Endothelial cell of umbilical vein (primary cell): ENCODE measurements at regions not wholly inside any gene's neighbourhood (a gene's known extent, or its start where the extent isn't known, plus 50 kb on each side); places are given as distances from the start of the nearest gene placed in this dataset.

Experiments used
- BruUV-seq: library from RNA; stranded (reverse); fragments of 400-500 nt; replicated peaks from 2 replicates; lab custom pipeline; 2021; lab: Mats Ljungman, UMichigan
- CTCF ChIA-PET: fragments of 300-600, 350-600 bp; sonication (Branson Sonifier 250); formaldehyde crosslinking; loops from one replicate; lab custom pipeline; 2021; ENCODE audit warnings: antibody characterized with exemption, inconsistent platforms; lab: Charles Lee
- POLR2A ChIA-PET: fragments of 300-600, 350-600 bp; sonication (Branson Sonifier 250); formaldehyde crosslinking; loops from one replicate; lab custom pipeline; 2021; ENCODE audit warnings: antibody characterized with exemption, inconsistent platforms; lab: Charles Lee
- DNase-seq: peaks from one replicate; pipeline ENCODE4 v3.0.0-alpha.2; 2011; ENCODE audit warnings: low read depth, low spot score
- FAIRE-seq: peaks from 2 replicates; lab custom pipeline; 2011; peaks lifted over from hg19 to GRCh38; lab: Jason Lieb, UNC
- H2AFZ ChIP-seq: 2 replicates; pipeline ENCODE4 v1.6.0; 2012; ENCODE audit warnings: low read depth, low read length, control low read depth, inconsistent platforms
- H3K27ac ChIP-seq: 2 replicates; pipeline ENCODE4 v1.5.1; 2011; ENCODE audit warnings: low read depth, mild to moderate bottlenecking, control low read depth, low read length, moderate library complexity; ENCODE audit not compliant: insufficient read depth
- H3K27me3 ChIP-seq, 2 experiments: 2 replicates each; pipeline versions ENCODE4 v1.6.0 to v1.6.1; 2011; ENCODE audit warnings: low read length in 2 of 2, mixed read lengths in 1 of 2; ENCODE audit not compliant: control insufficient read depth in 2 of 2, insufficient read depth in 2 of 2
- H3K36me3 ChIP-seq, 2 experiments: 2 replicates in 1 of 2; 3 replicates in 1 of 2; pipeline ENCODE4 v1.5.1; 2011; ENCODE audit warnings: low read length in 2 of 2, mild to moderate bottlenecking in 1 of 2, moderate library complexity in 1 of 2; ENCODE audit not compliant: control insufficient read depth in 2 of 2, insufficient read depth in 2 of 2; ENCODE audit errors: extremely low read depth in 1 of 2
- H3K4me1 ChIP-seq: 3 replicates; pipeline ENCODE4 v1.5.1; 2011; ENCODE audit warnings: mild to moderate bottlenecking, low read length; ENCODE audit not compliant: control insufficient read depth, insufficient read depth; ENCODE audit errors: extremely low read depth
- H3K4me2 ChIP-seq: 2 replicates; pipeline ENCODE4 v1.6.1; 2011; ENCODE audit warnings: low read length, control low read depth, mixed read lengths; ENCODE audit not compliant: insufficient read depth
- H3K4me3 ChIP-seq, 3 experiments: fragments of 200-600 bp in 1 of 3; sonication (generic), shearing (Covaris generic) in 1 of 3; replicated peaks in 1 of 3; 2 replicates each; pipeline ENCODE4 v1.5.1; 2011 to 2016; ENCODE audit warnings: control low read depth in 3 of 3, low read length in 3 of 3, mild to moderate bottlenecking in 2 of 3, inconsistent platforms in 1 of 3, low read depth in 1 of 3, moderate library complexity in 1 of 3; ENCODE audit not compliant: insufficient read depth in 1 of 3
- H3K79me2 ChIP-seq: 2 replicates; pipeline ENCODE4 v1.6.0; 2012; ENCODE audit warnings: low read length, inconsistent platforms; ENCODE audit not compliant: control insufficient read depth, insufficient read depth
- H3K9ac ChIP-seq: replicated peaks from 2 replicates; pipeline ENCODE3; 2011; ENCODE audit warnings: low read length, control low read depth; ENCODE audit not compliant: insufficient read depth; ENCODE audit errors: extremely low read depth
- H3K9me1 ChIP-seq: replicated peaks from 3 replicates; pipeline ENCODE4 v1.6.0; 2011; ENCODE audit warnings: mild to moderate bottlenecking, low read length; ENCODE audit not compliant: control insufficient read depth, insufficient read depth; ENCODE audit errors: extremely low read depth
- H3K9me3 ChIP-seq: replicated peaks from 2 replicates; pipeline ENCODE4 v1.5.1; 2012; ENCODE audit warnings: low read length, inconsistent platforms; ENCODE audit not compliant: control insufficient read depth, insufficient read depth
- H4K20me1 ChIP-seq: replicated peaks from 2 replicates; pipeline ENCODE3; 2011; ENCODE audit warnings: mild to moderate bottlenecking, low read length; ENCODE audit not compliant: control insufficient read depth, insufficient read depth; ENCODE audit errors: extremely low read depth
- EZH2 ChIP-seq: IDR thresholded peaks from 2 replicates; pipeline ENCODE4 v1.6.1; 2012; ENCODE audit warnings: borderline replicate concordance, low read depth, mild to moderate bottlenecking, moderate library complexity, low read length, inconsistent platforms; ENCODE audit not compliant: severe bottlenecking
- FOS ChIP-seq: IDR thresholded peaks from 2 replicates; pipeline ENCODE4 v1.6.1; 2011; ENCODE audit warnings: mild to moderate bottlenecking, low read length, moderate library complexity, borderline replicate concordance; ENCODE audit not compliant: insufficient read depth
- GATA2 ChIP-seq: IDR thresholded peaks from 2 replicates; pipeline ENCODE4 v1.7.0; 2011; ENCODE audit warnings: low read depth, mild to moderate bottlenecking, moderate library complexity, mixed read lengths, low read length; ENCODE audit not compliant: insufficient read length, insufficient read depth
- JUN ChIP-seq: IDR thresholded peaks from 2 replicates; pipeline ENCODE4 v1.6.1; 2011; ENCODE audit warnings: borderline replicate concordance, low read depth; ENCODE audit not compliant: insufficient read length, insufficient read depth
- MYC ChIP-seq: IDR thresholded peaks from one replicate; pipeline ENCODE4 v1.6.1; 2011; ENCODE audit warnings: mild to moderate bottlenecking, low read depth, low read length
- POLR2A ChIP-seq: IDR thresholded peaks from 2 replicates; pipeline ENCODE4 v1.6.1; 2012; ENCODE audit warnings: low read depth, mild to moderate bottlenecking, control low read depth, low read length
- POLR2AphosphoS5 ChIP-seq: IDR thresholded peaks from 2 replicates; pipeline ENCODE4 v1.6.1; 2012; ENCODE audit warnings: low read depth, mild to moderate bottlenecking, control low read depth, low read length, moderate library complexity; ENCODE audit not compliant: insufficient read depth
- dilution Hi-C: fragments of 300-500 bp; cut with MboI; formaldehyde crosslinking; loops from one replicate; pipeline ENCODE4 v1.15.0; 2019; ENCODE audit warnings: low sequenced_read_pairs; ENCODE audit not compliant: extremely low pct_ligation_motif_present
- intact Hi-C: fragments of 100-400 bp; cut with micrococcal nuclease; formaldehyde crosslinking; loops from one replicate; pipeline ENCODE4 v1.10.0; 2022
- TF ChIP-seq, protein P1 (sequence below), 2 donors: IDR thresholded peaks; 1 replicate in 1 of 2; 2 replicates in 1 of 2; pipeline ENCODE4 v1.5.1; 2011; ENCODE audit warnings: low read length in 2 of 2, mild to moderate bottlenecking in 2 of 2, moderate library complexity in 2 of 2, control low read depth in 1 of 2, inconsistent platforms in 1 of 2, low read depth in 1 of 2; ENCODE audit not compliant: insufficient read depth in 1 of 2; ENCODE audit errors: extremely low read depth in 1 of 2
- TF ChIP-seq, protein P2 (sequence below): IDR thresholded peaks from 2 replicates; pipeline ENCODE4 v1.6.1; 2011; ENCODE audit not compliant: insufficient read depth, insufficient read length

GRCh38 chrX:42696536-42697124 is 81.3 kb downstream of the PPP1R2C start:
- H3K4me1 ChIP-seq, result no peaks in the 10 kb centered on the region
- no TSS peak for BruUV-seq
- H3K27me3 ChIP-seq, result no peaks in the 10 kb centered on the region
- TF ChIP-seq MYC, result no peak
- TF ChIP-seq, protein P1, sequence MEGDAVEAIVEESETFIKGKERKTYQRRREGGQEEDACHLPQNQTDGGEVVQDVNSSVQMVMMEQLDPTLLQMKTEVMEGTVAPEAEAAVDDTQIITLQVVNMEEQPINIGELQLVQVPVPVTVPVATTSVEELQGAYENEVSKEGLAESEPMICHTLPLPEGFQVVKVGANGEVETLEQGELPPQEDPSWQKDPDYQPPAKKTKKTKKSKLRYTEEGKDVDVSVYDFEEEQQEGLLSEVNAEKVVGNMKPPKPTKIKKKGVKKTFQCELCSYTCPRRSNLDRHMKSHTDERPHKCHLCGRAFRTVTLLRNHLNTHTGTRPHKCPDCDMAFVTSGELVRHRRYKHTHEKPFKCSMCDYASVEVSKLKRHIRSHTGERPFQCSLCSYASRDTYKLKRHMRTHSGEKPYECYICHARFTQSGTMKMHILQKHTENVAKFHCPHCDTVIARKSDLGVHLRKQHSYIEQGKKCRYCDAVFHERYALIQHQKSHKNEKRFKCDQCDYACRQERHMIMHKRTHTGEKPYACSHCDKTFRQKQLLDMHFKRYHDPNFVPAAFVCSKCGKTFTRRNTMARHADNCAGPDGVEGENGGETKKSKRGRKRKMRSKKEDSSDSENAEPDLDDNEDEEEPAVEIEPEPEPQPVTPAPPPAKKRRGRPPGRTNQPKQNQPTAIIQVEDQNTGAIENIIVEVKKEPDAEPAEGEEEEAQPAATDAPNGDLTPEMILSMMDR (IDR thresholded peaks at IDR 0.05; ENCODE audit: extremely low read depth in 1 of 2, insufficient read depth in 1 of 2, low read depth in 1 of 2, low read length in 2 of 2), result no peak
- TF ChIP-seq EZH2, result no peak
- TF ChIP-seq JUN, result no peak
- TF ChIP-seq POLR2A, result no peak
- no peak for TF ChIP-seq FOS
- TF ChIP-seq, protein P2, sequence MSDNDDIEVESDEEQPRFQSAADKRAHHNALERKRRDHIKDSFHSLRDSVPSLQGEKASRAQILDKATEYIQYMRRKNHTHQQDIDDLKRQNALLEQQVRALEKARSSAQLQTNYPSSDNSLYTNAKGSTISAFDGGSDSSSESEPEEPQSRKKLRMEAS, result no peak
- TF ChIP-seq GATA2, result no peak
- TF ChIP-seq POLR2AphosphoS5, result no peak
- H3K4me3 ChIP-seq, result no peak overlapping the region
- H4K20me1 ChIP-seq, result no peaks in the 10 kb centered on the region
- no peaks in the 10 kb centered on the region for H3K79me2 ChIP-seq
- no peak overlapping the region for H3K27ac ChIP-seq
- no peak overlapping the region for H3K9ac ChIP-seq
- FAIRE-seq, result no peak
- no peaks in the 10 kb centered on the region for H3K9me1 ChIP-seq
- ChIA-PET CTCF (interaction anchor here (1.0 to 1.6 kb wide), 2 partner anchors 19 to 147 kb away, joined by 3 read pairs; no protein-coding TSS in a partner anchor), POLR2A (no interaction called here)
- no peaks in the 10 kb centered on the region for H3K9me3 ChIP-seq
- dilution Hi-C loops, result no loop called here
- intact Hi-C loops, result no loop called here
- no peak overlapping the region for H2AFZ ChIP-seq
- H3K4me2 ChIP-seq, result no peak overlapping the region
- no peaks in the 10 kb centered on the region for H3K36me3 ChIP-seq
- no peak for DNase-seq
